ENCODE measurements at regions not wholly inside any gene's neighbourhood (a gene's known extent, or its start where the extent isn't known, plus 50 kb on each side); places are given as distances from the start of the nearest gene placed in this dataset.

DNA sequence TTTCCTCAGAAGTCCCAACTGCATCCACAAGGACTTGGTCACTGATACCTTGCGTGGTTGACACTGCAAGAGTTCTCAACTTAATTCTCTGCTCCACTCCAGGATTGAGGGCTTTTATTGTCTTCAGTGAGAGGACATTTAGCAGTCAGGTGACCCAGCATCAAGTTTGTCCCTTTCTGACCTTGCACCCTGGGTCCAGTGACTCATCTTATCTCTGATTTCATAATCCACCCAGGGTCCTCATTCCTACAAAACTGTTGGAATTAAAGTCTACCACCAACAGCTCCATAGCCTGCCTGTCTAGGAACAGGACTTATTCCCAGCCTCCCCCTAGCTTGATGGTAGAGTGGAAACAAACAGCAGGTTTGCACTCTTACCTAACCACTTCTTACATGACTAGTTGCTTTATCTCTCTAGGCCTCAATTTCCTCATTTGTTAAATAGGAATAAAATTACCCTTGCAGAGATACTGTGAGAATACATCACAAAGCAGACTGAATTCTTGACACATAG, 151.3 kb upstream of the LPP start (continued):
- TF ChIP-seq, protein P1, sequence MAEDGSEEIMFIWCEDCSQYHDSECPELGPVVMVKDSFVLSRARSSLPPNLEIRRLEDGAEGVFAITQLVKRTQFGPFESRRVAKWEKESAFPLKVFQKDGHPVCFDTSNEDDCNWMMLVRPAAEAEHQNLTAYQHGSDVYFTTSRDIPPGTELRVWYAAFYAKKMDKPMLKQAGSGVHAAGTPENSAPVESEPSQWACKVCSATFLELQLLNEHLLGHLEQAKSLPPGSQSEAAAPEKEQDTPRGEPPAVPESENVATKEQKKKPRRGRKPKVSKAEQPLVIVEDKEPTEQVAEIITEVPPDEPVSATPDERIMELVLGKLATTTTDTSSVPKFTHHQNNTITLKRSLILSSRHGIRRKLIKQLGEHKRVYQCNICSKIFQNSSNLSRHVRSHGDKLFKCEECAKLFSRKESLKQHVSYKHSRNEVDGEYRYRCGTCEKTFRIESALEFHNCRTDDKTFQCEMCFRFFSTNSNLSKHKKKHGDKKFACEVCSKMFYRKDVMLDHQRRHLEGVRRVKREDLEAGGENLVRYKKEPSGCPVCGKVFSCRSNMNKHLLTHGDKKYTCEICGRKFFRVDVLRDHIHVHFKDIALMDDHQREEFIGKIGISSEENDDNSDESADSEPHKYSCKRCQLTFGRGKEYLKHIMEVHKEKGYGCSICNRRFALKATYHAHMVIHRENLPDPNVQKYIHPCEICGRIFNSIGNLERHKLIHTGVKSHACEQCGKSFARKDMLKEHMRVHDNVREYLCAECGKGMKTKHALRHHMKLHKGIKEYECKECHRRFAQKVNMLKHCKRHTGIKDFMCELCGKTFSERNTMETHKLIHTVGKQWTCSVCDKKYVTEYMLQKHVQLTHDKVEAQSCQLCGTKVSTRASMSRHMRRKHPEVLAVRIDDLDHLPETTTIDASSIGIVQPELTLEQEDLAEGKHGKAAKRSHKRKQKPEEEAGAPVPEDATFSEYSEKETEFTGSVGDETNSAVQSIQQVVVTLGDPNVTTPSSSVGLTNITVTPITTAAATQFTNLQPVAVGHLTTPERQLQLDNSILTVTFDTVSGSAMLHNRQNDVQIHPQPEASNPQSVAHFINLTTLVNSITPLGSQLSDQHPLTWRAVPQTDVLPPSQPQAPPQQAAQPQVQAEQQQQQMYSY (CRISPR knock-in tag; IDR thresholded peaks at IDR 0.05): no peak

DNA sequence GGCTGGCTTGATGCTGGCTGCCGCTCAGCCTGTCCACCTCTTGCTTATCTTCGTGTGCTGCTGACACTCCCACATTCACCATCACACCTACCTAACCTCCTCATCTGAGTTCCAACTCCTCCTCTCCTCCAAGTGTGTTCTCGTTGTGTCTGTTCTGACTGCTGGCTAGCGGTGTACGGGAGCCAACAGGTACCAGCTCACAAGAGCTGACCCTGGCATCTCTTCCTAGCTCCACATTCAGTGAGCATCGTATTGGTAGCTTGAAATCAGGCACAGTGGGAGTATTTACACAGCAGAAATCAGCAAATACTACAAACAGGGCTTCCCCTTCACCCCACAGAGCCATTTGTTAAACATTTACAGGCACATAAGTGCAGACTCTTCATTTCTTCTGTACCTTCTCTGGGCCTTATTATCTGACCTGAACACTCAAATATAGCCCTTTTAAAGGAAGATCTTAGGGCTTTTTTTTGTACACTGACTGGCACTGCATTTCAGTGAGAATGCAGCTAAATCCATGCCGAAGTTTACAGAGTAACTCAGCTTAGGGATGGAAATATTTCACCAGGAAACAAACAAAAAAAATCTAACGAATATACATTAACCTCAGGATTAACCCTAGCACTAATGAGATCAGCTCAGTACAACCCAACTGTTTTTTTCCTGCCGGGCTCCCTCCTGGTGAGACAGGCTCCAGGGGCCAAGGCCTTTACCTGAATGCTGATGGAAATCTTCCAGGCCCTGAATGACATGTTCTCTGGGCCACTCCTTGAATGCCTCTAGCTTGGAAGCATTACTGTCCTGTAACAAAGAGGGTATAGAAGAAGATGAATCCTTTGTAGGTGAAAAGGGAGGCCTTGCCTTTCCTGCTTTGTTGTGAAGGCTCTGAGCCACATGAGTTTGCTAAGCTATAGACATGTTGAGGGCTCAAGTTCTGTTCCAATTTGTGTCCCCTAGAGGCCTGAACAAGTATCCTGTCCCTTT, 150.5 kb upstream of the LPP start:
- Histone ChIP-seq H3K4me2 (ENCODE audit: control insufficient read depth, insufficient read depth) (no peak overlapping the region), H3K9ac (ENCODE audit: control insufficient read depth, insufficient read depth, low read length) (no peak overlapping the region), H3K9me3 (replicated peaks; ENCODE audit: control insufficient read depth, insufficient read depth, low read length) (no peaks in the 10 kb centered on the region), H3K27me3 (replicated peaks in 1 of 2; ENCODE audit: control insufficient read depth in 2 of 2, insufficient read depth in 2 of 2, low read length in 1 of 2) (peaks cover 0 to 2% of the 10 kb centered on the region in 2 experiments; a peak in 2 of 4 replicates), H3K4me3 (no peak overlapping the region), H2AFZ (ENCODE audit: control insufficient read depth, low read depth, low read length) (no peak overlapping the region), H3K36me3 (ENCODE audit: control insufficient read depth in 2 of 2, insufficient read depth in 2 of 2, low read length in 1 of 2) (no peaks in the 10 kb centered on the region), H3K27ac (ENCODE audit: control insufficient read depth, insufficient read depth) (no peak overlapping the region), H3K79me2 (ENCODE audit: control insufficient read depth, insufficient read depth, low read length) (no peaks in the 10 kb centered on the region), H4K20me1 (ENCODE audit: control insufficient read depth, insufficient read depth) (no peaks in the 10 kb centered on the region; the same call in 1 of the 2 replicates), H3K4me1 (ENCODE audit: control insufficient read depth, insufficient read depth, low read length) (no peaks in the 10 kb centered on the region)
- FAIRE-seq (no peak), DNase-seq (ENCODE audit: low read depth, low spot score) (no peak), ATAC-seq (no peak)
- 35% methylated on average over 9 of the region's 9 CpGs for WGBS (ENCODE audit: insufficient coverage, insufficient replicate concordance, low lambda C conversion rate, missing lambda C conversion rate)
- BruUV-seq (replicated peaks): no TSS peak
- ChIA-PET SMC1A (ENCODE audit: uncharacterized antibody, unreplicated experiment) (interaction anchor here (1.4 kb wide), 1 partner anchor 193 kb away, joined by 3 read pairs; no protein-coding TSS in a partner anchor), CTCF (no interaction called here), RAD21 (ENCODE audit: unreplicated experiment) (no interaction called here), POLR2A (no interaction called here)
- in situ Hi-C loops (cut with MboI): no loop called here
- TF ChIP-seq ZZZ3 (IDR thresholded peaks at IDR 0.05; ENCODE audit: control insufficient read depth, insufficient read length, low read depth) (no peak), RUNX3 (IDR thresholded peaks at IDR 0.05; ENCODE audit: low read length) (no peak), GATAD2B (conservative IDR thresholded peaks at IDR 0.05; ENCODE audit: low read depth) (no peak), SMC3 (IDR thresholded peaks at IDR 0.05; ENCODE audit: borderline replicate concordance, low read length) (no peak), ZNF274 (IDR thresholded peaks at IDR 0.05; ENCODE audit: insufficient read depth, insufficient read length) (no peak), MEF2B (IDR thresholded peaks at IDR 0.05; ENCODE audit: partially characterized antibody, poor library complexity, severe bottlenecking) (no peak), NFYB (IDR thresholded peaks at IDR 0.05; ENCODE audit: insufficient read depth, low read depth, low read length) (no peak)
- TF ChIP-seq, protein P2, sequence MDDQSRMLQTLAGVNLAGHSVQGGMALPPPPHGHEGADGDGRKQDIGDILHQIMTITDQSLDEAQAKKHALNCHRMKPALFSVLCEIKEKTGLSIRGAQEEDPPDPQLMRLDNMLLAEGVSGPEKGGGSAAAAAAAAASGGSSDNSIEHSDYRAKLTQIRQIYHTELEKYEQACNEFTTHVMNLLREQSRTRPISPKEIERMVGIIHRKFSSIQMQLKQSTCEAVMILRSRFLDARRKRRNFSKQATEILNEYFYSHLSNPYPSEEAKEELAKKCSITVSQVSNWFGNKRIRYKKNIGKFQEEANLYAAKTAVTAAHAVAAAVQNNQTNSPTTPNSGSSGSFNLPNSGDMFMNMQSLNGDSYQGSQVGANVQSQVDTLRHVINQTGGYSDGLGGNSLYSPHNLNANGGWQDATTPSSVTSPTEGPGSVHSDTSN (IDR thresholded peaks at IDR 0.05; ENCODE audit: insufficient replicate concordance, low read depth, low read length): no peak
- intact Hi-C loops (cut with micrococcal nuclease; ENCODE audit: unreplicated experiment): no loop called here
